ENCODE measurements at regions not wholly inside any gene's neighbourhood (a gene's known extent, or its start where the extent isn't known, plus 50 kb on each side); places are given as distances from the start of the nearest gene placed in this dataset.

DNA sequence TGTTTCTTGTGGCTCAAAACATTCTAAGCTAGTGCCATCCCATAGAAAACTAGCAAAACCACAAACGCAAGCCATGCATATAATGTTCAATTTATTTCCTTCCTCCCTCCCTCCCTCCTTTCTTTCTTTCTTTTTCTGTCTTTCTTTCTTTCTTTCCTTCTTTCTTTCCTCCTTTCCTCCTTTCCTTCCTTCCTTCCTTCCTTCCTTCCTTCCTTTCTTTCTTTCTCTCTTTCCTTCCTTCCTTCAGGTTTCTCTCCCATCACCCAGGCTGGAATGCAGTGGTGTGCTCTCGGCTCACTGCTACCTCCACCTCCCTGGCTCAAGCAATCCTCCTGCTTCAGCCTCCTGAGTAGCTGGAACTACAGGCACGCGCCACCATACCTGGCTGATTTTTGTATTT, 492.8 kb upstream of the PROK2 start:
- H3K36me3 Mint-ChIP-seq (ENCODE audit: unreplicated experiment): no peaks in the 10 kb centered on the region
- peaks cover 3% of the 10 kb centered on the region for H3K9me3 Mint-ChIP-seq (ENCODE audit: unreplicated experiment)
- no peak overlapping the region for H3K4me3 Mint-ChIP-seq (ENCODE audit: unreplicated experiment)
- no peak overlapping the region for H3K27ac Mint-ChIP-seq (ENCODE audit: unreplicated experiment)
- no peak for DNase-seq (ENCODE audit: extremely low spot score, unreplicated experiment)
- peaks cover 32% of the 10 kb centered on the region for H3K4me1 Mint-ChIP-seq (ENCODE audit: unreplicated experiment)
- H3K27me3 Mint-ChIP-seq (ENCODE audit: unreplicated experiment): peaks cover 34% of the 10 kb centered on the region
- TF ChIP-seq, protein P1, sequence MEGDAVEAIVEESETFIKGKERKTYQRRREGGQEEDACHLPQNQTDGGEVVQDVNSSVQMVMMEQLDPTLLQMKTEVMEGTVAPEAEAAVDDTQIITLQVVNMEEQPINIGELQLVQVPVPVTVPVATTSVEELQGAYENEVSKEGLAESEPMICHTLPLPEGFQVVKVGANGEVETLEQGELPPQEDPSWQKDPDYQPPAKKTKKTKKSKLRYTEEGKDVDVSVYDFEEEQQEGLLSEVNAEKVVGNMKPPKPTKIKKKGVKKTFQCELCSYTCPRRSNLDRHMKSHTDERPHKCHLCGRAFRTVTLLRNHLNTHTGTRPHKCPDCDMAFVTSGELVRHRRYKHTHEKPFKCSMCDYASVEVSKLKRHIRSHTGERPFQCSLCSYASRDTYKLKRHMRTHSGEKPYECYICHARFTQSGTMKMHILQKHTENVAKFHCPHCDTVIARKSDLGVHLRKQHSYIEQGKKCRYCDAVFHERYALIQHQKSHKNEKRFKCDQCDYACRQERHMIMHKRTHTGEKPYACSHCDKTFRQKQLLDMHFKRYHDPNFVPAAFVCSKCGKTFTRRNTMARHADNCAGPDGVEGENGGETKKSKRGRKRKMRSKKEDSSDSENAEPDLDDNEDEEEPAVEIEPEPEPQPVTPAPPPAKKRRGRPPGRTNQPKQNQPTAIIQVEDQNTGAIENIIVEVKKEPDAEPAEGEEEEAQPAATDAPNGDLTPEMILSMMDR (IDR thresholded peaks at IDR 0.05): no peak

- Mint-ChIP-seq H3K4me1 (ENCODE audit: unreplicated experiment) (peaks cover 41% of the 10 kb centered on the region), H3K9me3 (ENCODE audit: unreplicated experiment) (no peaks in the 10 kb centered on the region), H3K4me3 (ENCODE audit: unreplicated experiment) (no peak overlapping the region), H3K27ac (ENCODE audit: unreplicated experiment) (no peak overlapping the region), H3K36me3 (ENCODE audit: unreplicated experiment) (no peaks in the 10 kb centered on the region), H3K27me3 (ENCODE audit: unreplicated experiment) (peaks cover 31% of the 10 kb centered on the region)
- DNase-seq (ENCODE audit: extremely low spot score, unreplicated experiment): no peak
- TF ChIP-seq, protein P1 (IDR thresholded peaks at IDR 0.05): no peak
Measured at GRCh38 chr3:72276806-72277205, 491.9 kb upstream of the PROK2 start.

- peaks cover 19% of the 10 kb centered on the region for H3K27me3 Mint-ChIP-seq (ENCODE audit: unreplicated experiment)
- no peaks in the 10 kb centered on the region for H3K9me3 Mint-ChIP-seq (ENCODE audit: unreplicated experiment)
- no peak overlapping the region for H3K4me3 Mint-ChIP-seq (ENCODE audit: unreplicated experiment)
- DNase-seq (ENCODE audit: extremely low spot score, unreplicated experiment): no peak
- H3K4me1 Mint-ChIP-seq (ENCODE audit: unreplicated experiment): peaks cover 56% of the 10 kb centered on the region
- H3K36me3 Mint-ChIP-seq (ENCODE audit: unreplicated experiment): no peaks in the 10 kb centered on the region
- TF ChIP-seq, protein P1 (IDR thresholded peaks at IDR 0.05): no peak
- no peak overlapping the region for H3K27ac Mint-ChIP-seq (ENCODE audit: unreplicated experiment)
Measured at GRCh38 chr3:72275331-72275751, 490.4 kb upstream of the PROK2 start.

GRCh38 chr3:72274493-72275330, 489.8 kb upstream of the PROK2 start:
- TF ChIP-seq, protein P1 (IDR thresholded peaks at IDR 0.05): no peak
- Mint-ChIP-seq H3K9me3 (ENCODE audit: unreplicated experiment) (no peaks in the 10 kb centered on the region), H3K36me3 (ENCODE audit: unreplicated experiment) (no peaks in the 10 kb centered on the region), H3K4me1 (ENCODE audit: unreplicated experiment) (peaks cover 62% of the 10 kb centered on the region), H3K4me3 (ENCODE audit: unreplicated experiment) (no peak overlapping the region), H3K27me3 (ENCODE audit: unreplicated experiment) (peaks cover 14% of the 10 kb centered on the region), H3K27ac (ENCODE audit: unreplicated experiment) (peak overlapping the region; percentile 84)
- no peak for DNase-seq (ENCODE audit: extremely low spot score, unreplicated experiment)

DNA sequence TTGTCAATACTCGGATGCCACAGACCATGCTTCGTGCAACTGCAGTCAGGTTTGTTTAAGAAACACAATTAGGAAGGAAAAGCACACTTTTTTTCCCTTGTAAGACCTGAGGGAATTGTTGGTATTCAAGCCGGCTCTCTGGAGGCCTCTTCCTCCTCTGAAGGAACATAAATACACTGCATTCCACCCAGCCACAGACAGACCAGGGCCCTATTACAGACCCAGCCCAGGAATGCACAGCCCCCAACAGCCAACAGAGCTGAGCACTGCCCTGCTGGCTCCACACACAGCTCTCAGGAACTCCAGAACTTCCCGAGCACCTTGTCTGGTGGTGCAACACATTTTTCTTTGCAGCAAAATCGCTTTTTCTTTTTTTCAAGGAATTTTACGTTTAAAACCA, 488.7 kb upstream of the PROK2 start:
- peaks cover 70% of the 10 kb centered on the region for H3K4me1 Mint-ChIP-seq (ENCODE audit: unreplicated experiment)
- H3K27me3 Mint-ChIP-seq (ENCODE audit: unreplicated experiment): peaks cover 4% of the 10 kb centered on the region
- peak overlapping the region; percentile 42 for H3K4me3 Mint-ChIP-seq (ENCODE audit: unreplicated experiment)
- no peaks in the 10 kb centered on the region for H3K9me3 Mint-ChIP-seq (ENCODE audit: unreplicated experiment)
- no peak for DNase-seq (ENCODE audit: extremely low spot score, unreplicated experiment)
- no peaks in the 10 kb centered on the region for H3K36me3 Mint-ChIP-seq (ENCODE audit: unreplicated experiment)
- peak overlapping the region; percentile 84 for H3K27ac Mint-ChIP-seq (ENCODE audit: unreplicated experiment)
- TF ChIP-seq, protein P1 (IDR thresholded peaks at IDR 0.05): no peak

Measured in osteocyte (in vitro differentiated cells).